ENCODE measurements at regions not wholly inside any gene's neighbourhood (a gene's known extent, or its start where the extent isn't known, plus 50 kb on each side); places are given as distances from the start of the nearest gene placed in this dataset.

DNA sequence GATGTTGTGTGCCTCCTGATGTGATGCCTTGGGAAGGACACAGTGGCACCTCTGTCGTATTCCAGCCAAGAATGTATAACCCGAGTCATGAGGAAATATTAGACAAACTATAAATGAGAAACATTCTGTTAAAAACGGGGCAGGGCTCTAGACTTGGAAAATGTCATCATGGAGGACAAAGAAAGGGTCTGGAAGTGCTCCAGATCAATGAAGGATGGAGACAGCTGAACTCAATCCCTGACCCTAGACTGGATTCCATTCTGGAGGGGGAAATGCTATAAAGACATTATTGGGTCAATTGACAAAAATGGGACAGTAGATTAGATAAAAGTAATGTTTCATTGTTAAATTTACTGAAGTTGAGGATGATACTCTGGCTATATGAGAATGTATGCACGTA lies 92.1 kb downstream of the SLC4A3 start:
- TF ChIP-seq POLR2A (IDR thresholded peaks at IDR 0.05) = no peak
- TF ChIP-seq, protein P1, sequence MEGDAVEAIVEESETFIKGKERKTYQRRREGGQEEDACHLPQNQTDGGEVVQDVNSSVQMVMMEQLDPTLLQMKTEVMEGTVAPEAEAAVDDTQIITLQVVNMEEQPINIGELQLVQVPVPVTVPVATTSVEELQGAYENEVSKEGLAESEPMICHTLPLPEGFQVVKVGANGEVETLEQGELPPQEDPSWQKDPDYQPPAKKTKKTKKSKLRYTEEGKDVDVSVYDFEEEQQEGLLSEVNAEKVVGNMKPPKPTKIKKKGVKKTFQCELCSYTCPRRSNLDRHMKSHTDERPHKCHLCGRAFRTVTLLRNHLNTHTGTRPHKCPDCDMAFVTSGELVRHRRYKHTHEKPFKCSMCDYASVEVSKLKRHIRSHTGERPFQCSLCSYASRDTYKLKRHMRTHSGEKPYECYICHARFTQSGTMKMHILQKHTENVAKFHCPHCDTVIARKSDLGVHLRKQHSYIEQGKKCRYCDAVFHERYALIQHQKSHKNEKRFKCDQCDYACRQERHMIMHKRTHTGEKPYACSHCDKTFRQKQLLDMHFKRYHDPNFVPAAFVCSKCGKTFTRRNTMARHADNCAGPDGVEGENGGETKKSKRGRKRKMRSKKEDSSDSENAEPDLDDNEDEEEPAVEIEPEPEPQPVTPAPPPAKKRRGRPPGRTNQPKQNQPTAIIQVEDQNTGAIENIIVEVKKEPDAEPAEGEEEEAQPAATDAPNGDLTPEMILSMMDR (IDR thresholded peaks at IDR 0.05) = no peak
